GM18508 (cell line): ENCODE measurements at regions not wholly inside any gene's neighbourhood (a gene's known extent, or its start where the extent isn't known, plus 50 kb on each side); places are given as distances from the start of the nearest gene placed in this dataset.
"Not testable (repeated sequence)": the region's sequence is repeated elsewhere in the genome, so short reads cannot be mapped to it uniquely, and the experiment has no call there.

Experiments
- ATAC-seq: cut with Tn5 transposase; IDR thresholded peaks from one replicate; pipeline ENCODE4 v1.9.1; 2021; ENCODE audit warnings: moderate number of reproducible peaks; ENCODE audit not compliant: insufficient read depth, unreplicated experiment

DNA sequence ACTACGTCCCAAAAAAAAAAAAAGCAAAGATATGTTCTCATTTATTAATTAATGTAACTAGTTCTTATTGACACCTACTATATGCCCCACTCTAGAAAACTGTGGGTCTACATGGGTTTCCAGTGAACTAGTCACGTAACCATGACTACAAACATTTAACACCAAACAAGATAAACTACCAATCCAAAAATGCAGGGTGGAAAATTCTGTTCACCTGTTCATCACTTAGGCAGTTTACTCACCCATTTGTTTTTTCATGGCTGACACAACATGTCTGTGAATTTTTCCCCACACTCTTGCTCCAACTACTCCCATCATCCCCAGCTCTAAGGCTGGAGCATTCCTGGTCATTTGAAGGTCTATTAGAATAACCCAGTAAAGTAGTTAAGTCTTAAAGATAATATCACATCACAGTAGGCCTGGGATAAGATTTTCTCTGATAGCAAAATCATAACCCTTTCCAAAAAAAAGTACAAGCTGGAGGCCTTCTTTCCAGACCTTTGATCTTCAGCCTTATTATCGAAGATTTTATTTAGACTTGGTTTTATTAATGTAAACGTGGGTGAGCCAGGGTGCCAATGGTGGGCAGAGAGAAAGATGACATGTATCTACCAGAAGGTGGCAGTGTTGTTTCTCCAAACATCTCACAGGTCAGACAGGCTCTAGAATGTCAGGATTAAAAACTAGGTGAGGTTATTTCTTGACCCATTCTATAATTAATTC, 61.6 kb upstream of the DAAM1 start:
- no peak for ATAC-seq

DNA sequence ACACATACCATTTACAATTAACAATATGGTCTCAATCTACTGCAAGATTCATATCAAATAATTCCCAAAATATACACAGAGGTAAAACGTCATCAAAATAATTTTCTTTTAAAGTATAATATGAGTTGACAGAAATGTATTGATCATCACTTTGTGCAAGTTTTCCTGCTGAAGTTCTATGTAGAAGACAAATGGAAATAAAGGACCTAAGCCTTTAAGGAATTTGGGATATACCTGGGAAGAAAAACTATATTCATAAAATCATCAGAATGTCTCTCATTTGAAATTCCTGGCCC, 61.1 kb upstream of the DAAM1 start:
- no peak for ATAC-seq

DNA sequence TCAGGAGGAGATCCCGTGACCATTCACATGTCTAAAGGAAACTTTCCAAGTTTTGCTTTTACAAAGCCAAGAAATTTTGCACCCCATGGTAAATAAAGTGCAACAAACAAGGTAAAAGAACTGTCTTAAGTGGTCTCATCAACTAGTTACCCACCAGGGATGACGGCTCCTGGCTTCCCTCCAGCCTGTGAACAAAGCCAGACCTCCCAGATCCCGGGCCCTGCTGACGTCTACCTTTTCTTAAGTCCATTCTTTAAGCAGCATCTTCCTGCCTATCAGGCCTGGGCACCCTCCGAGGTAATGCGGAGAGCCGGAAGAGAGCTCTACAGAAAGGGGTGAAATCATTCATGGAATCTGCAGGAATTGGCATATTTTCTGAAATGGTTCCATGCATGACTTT, 58.0 kb upstream of the DAAM1 start:
- ATAC-seq, result no peak

DNA sequence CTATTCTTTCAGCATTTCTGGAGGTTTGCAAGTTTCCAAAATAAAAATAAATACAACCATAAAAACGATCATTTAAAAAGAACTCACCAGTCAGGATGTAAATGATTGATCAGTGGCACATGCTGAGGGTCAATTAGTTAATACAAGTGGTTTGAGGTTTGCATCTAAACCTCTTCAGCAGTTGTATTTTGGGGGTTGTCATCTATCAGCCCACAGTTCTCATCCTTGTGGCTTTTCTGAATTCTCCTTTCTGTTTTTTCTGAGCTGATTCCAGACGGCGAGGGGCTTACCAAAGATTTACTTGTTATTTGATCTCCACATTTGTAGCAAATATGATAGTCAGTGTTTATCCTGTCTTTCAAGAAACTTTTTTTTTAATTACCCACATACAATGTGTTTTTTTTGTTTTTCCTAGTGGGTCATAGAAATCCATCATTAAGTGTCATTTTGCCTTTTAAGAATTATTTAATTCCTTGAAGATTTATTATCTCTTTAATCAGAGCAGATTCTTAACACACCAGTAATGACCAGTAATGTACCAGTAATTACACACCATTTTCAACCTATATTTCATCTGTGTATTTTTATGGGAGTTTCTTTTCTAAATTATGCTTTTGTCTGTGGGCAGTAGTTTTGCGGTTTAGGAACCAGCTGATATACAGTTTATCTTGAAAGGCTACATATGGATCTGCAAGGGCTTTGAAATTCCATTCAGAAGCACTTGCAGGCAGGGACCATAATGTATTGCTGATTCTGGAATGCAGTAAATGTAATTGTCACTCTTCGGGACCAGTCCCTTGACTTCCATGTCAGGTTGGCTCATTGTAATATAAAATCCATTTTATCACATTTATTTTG, 56.3 kb upstream of the DAAM1 start:
- no peak for ATAC-seq

DNA sequence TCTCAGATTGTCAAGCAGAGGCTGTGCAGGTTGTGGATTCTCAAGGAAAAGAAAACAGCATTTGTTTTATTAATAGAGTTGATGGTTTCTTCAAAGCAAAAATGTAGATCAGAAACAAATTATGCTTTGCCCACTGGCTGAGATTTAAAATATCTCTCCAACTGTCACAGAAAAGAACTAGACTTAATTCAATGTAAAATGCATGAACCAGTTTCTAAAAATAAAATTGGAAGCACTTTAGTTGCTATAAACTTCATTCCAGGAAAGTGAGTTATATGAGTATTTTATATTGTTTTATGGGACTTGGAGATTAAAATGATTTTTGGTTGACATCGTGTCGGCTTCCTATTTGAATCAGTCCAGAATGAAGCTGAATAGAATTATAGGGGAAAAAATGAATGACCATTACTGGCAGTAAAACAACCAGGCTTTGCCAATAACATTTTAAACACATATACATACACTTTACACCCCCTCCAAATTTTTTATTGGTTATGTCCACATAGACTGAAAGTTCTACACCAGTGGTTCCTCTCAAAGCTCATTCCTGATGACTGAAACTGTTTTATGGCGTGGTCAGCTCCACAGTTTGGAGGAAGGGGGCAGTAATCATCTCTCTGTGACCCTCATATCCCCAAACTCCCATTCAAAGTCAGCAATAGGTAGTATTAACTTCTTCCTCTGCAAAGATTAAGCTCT, 55.5 kb upstream of the DAAM1 start:
- no peak for ATAC-seq

DNA sequence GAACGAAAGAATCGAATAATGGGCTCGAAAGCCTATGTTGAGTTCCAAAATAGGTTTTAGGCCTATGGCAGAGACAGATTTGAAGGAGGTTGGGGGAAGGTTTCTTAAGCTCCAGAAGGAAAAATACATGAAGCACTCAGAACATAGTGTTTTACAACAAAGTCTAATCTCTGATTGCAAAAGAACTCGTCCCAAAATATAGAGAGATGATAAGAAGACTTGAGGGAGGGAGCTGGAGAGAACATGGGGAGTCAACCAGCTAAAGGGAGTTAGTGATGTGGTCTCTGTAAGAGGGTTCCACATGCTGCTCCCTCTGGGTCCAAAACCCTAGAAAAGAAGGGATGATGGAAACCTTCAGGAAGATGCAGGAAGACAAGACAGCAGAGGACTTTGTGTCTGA, 54.8 kb upstream of the DAAM1 start:
- ATAC-seq, result no peak

DNA sequence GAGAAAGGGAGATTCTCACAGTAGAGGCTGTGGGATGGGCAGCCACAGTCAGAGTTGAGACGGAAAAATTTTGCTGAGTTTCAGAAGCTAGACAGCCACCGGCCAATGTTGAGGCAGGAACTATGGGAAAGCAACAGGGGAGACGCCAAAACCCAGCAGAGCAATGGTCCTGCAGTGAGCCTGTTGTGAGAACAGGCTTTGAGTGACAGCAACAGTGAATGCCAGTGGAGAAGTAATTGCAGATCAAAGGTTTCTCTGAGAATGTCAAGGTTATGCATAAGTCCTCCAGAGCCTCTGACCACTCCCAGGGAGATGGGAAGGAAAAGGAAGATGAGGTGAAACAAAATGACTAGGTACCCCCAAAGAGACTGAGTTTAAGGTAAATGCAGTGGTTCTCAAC, 54.2 kb upstream of the DAAM1 start:
- no peak for ATAC-seq

DNA sequence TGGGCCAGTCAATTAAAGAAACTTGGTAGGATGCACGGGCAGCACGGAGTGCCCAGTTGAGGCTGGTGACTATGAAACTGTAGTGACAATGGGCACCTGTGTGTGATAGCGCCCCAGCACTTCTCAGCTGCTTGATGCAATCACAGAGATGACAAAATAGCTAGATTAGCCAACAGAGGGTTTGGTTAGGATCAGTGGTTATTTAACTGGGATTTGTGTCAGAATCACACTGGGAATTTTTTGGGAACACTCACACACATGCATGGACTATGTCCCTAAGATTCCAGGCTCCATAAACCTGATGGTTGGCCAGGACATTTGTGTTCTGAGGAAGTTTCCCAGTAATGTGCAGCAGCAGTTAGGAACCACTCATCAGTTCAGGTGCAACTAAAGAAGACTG, 51.2 kb upstream of the DAAM1 start:
- ATAC-seq, result no peak

DNA sequence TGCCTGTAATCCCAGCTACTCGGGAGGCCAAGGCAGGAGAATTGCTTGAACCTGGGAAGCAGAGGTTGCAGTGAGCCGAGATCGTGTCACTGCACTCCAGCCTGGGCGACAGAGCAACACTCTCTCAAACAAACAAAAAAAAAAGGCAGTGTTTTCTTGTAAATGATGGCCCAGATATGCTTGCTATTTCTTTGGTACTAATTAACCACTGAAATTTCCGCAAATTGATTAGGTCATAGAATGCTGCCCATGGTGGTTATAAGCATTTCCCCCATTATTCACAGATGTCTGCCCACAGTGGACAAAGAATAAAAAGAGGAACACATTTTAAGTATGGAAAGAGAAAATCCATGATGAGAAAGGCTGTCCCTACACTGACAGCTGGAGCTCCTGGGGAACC, 49.9 kb upstream of the DAAM1 start:
- ATAC-seq, result not testable (repeated sequence)
